SH-SY5Y (cell line): ENCODE measurements at regions not wholly inside any gene's neighbourhood (a gene's known extent, or its start where the extent isn't known, plus 50 kb on each side); places are given as distances from the start of the nearest gene placed in this dataset.

Experiments
- GATA2 ChIP-seq: IDR thresholded peaks from 2 replicates; pipeline ENCODE4 v1.6.1; 2011; ENCODE audit warnings: mild to moderate bottlenecking, low read depth, low read length
- GATA3 ChIP-seq: IDR thresholded peaks from 2 replicates; pipeline ENCODE4 v1.6.1; 2011; ENCODE audit warnings: low read depth, mild to moderate bottlenecking, low read length, moderate library complexity

GRCh38 chr5:158368686-158369085 lies 509.7 kb upstream of the CLINT1 start:
- TF ChIP-seq GATA2 (no peak), GATA3 (no peak)

- no peak for TF ChIP-seq GATA2
- no peak for TF ChIP-seq GATA3
Measured at GRCh38 chr5:158364367-158364766, 505.4 kb upstream of the CLINT1 start.

GRCh38 chr5:158354958-158355357 lies 496.0 kb upstream of the CLINT1 start:
- TF ChIP-seq GATA2 (no peak), GATA3 (no peak)

GRCh38 chr5:158351485-158352125 lies 492.7 kb upstream of the CLINT1 start:
- TF ChIP-seq GATA3 (no peak), GATA2 (no peak)

GRCh38 chr5:158349987-158350386 lies 491.0 kb upstream of the CLINT1 start:
- TF ChIP-seq GATA3 (no peak), GATA2 (peak; percentile 60)

GRCh38 chr5:158344376-158344775 lies 485.4 kb upstream of the CLINT1 start:
- TF ChIP-seq GATA3 (no peak), GATA2 (no peak)

GRCh38 chr5:158340608-158341007 lies 481.7 kb upstream of the CLINT1 start:
- no peak for TF ChIP-seq GATA2
- no peak for TF ChIP-seq GATA3

GRCh38 chr5:158326256-158326655 lies 467.3 kb upstream of the CLINT1 start:
- no peak for TF ChIP-seq GATA3
- TF ChIP-seq GATA2 = no peak

- no peak for TF ChIP-seq GATA3
Measured at GRCh38 chr5:158324236-158324635, 465.3 kb upstream of the CLINT1 start.

GRCh38 chr5:158322620-158323019 lies 463.7 kb upstream of the CLINT1 start:
- TF ChIP-seq GATA3 (no peak), GATA2 (no peak)

GRCh38 chr5:158320934-158321333 lies 462.0 kb upstream of the CLINT1 start:
- TF ChIP-seq GATA2 (no peak), GATA3 (no peak)

GRCh38 chr5:158320178-158320674 lies 461.3 kb upstream of the CLINT1 start:
- no peak for TF ChIP-seq GATA3
- TF ChIP-seq GATA2 = no peak

GRCh38 chr5:158317507-158317906 lies 458.6 kb upstream of the CLINT1 start:
- no peak for TF ChIP-seq GATA3
- TF ChIP-seq GATA2 = no peak

GRCh38 chr5:158313733-158314464 lies 455.0 kb upstream of the CLINT1 start:
- TF ChIP-seq GATA2 (no peak), GATA3 (no peak)
